ENCODE measurements at regions not wholly inside any gene's neighbourhood (a gene's known extent, or its start where the extent isn't known, plus 50 kb on each side); places are given as distances from the start of the nearest gene placed in this dataset.

GRCh38 chr10:131477457-131478121 is 166.1 kb upstream of the TCERG1L start:
- 47 to 60% methylated on average over 15 of the region's 15 CpGs for WGBS, 2 donors
- peaks cover 0 to 4% (median 0%) of the 10 kb centered on the region in 4 donors for H3K9me3 ChIP-seq (ENCODE audit: control insufficient read depth in 4 of 4, insufficient read depth in 3 of 4, low read length in 3 of 4)
- no peaks in the 10 kb centered on the region for H3K36me3 ChIP-seq (ENCODE audit: control insufficient read depth in 4 of 4, insufficient read depth in 4 of 4, low read length in 4 of 4)
- ATAC-seq (ENCODE audit: insufficient read depth, low FRiP score): no peak
- no peak overlapping the region for H3K27ac ChIP-seq (ENCODE audit: low read depth in 1 of 2, low read length in 1 of 2)
- TF ChIP-seq CTCF (IDR thresholded peaks at IDR 0.05; ENCODE audit: control extremely low read depth, extremely low read depth): no peak
- no peak overlapping the region for H3K9ac ChIP-seq (ENCODE audit: insufficient read depth in 1 of 2, low read length in 2 of 2)
- peaks cover 0 to 3% (median 0%) of the 10 kb centered on the region in 5 donors for H3K4me1 ChIP-seq (ENCODE audit: control insufficient read depth in 5 of 5, insufficient read depth in 5 of 5, low read length in 5 of 5)
- DNase-seq: peak in 2 of 3 donors; percentile 5 to 13
- peaks cover 0 to 5% (median 0%) of the 10 kb centered on the region in 3 donors for H3K27me3 ChIP-seq (ENCODE audit: control insufficient read depth in 3 of 3, insufficient read depth in 3 of 3, low read length in 2 of 3)
- no peak overlapping the region for H3K4me3 ChIP-seq

GRCh38 chr10:131478377-131478989 is 167.0 kb upstream of the TCERG1L start:
- WGBS, 2 donors: 59 to 72% methylated on average over 6 of the region's 6 CpGs
- TF ChIP-seq CTCF (IDR thresholded peaks at IDR 0.05; ENCODE audit: control extremely low read depth, extremely low read depth): no peak

GRCh38 chr10:131480066-131480465 is 168.5 kb upstream of the TCERG1L start:
- Histone ChIP-seq H3K27ac (ENCODE audit: low read depth in 1 of 2, low read length in 1 of 2) (no peak overlapping the region), H3K9me3 (ENCODE audit: control insufficient read depth in 4 of 4, insufficient read depth in 3 of 4, low read length in 3 of 4) (peaks cover 0 to 4% (median 0%) of the 10 kb centered on the region in 4 donors), H3K9ac (ENCODE audit: insufficient read depth in 1 of 2, low read length in 2 of 2) (no peak overlapping the region), H3K4me1 (ENCODE audit: control insufficient read depth in 5 of 5, insufficient read depth in 5 of 5, low read length in 5 of 5) (peaks cover 0 to 3% (median 0%) of the 10 kb centered on the region in 5 donors), H3K27me3 (ENCODE audit: control insufficient read depth in 3 of 3, insufficient read depth in 3 of 3, low read length in 2 of 3) (peaks cover 0 to 5% (median 0%) of the 10 kb centered on the region in 3 donors), H3K4me3 (no peak overlapping the region), H3K36me3 (ENCODE audit: control insufficient read depth in 4 of 4, insufficient read depth in 4 of 4, low read length in 4 of 4) (no peaks in the 10 kb centered on the region)
- 71 to 79% methylated on average over 3 of the region's 3 CpGs for WGBS, 2 donors
- no peak for TF ChIP-seq CTCF (IDR thresholded peaks at IDR 0.05; ENCODE audit: control extremely low read depth, extremely low read depth)
- no peak for ATAC-seq (ENCODE audit: insufficient read depth, low FRiP score)
- no peak for DNase-seq

More at GRCh38 chr10:131478377-131478989, 167.0 kb upstream of the TCERG1L start:
- Histone ChIP-seq H3K9ac (ENCODE audit: insufficient read depth in 1 of 2, low read length in 2 of 2) (no peak overlapping the region), H3K4me3 (no peak overlapping the region), H3K9me3 (ENCODE audit: control insufficient read depth in 4 of 4, insufficient read depth in 3 of 4, low read length in 3 of 4) (peaks cover 0 to 4% (median under 1%) of the 10 kb centered on the region in 4 donors), H3K27ac (ENCODE audit: low read depth in 1 of 2, low read length in 1 of 2) (no peak overlapping the region), H3K4me1 (ENCODE audit: control insufficient read depth in 5 of 5, insufficient read depth in 5 of 5, low read length in 5 of 5) (peaks cover 0 to 3% (median 0%) of the 10 kb centered on the region in 5 donors), H3K36me3 (ENCODE audit: control insufficient read depth in 4 of 4, insufficient read depth in 4 of 4, low read length in 4 of 4) (no peaks in the 10 kb centered on the region), H3K27me3 (ENCODE audit: control insufficient read depth in 3 of 3, insufficient read depth in 3 of 3, low read length in 2 of 3) (peaks cover 0 to 5% (median 0%) of the 10 kb centered on the region in 3 donors)
- ATAC-seq (ENCODE audit: insufficient read depth, low FRiP score) (no peak), DNase-seq (no peak)
